NCI-H748 (cell line): ENCODE measurements at regions not wholly inside any gene's neighbourhood (a gene's known extent, or its start where the extent isn't known, plus 50 kb on each side); places are given as distances from the start of the nearest gene placed in this dataset.

Source experiments
- DNase-seq: peaks from one replicate; lab custom pipeline; 2025; ENCODE audit not compliant: unreplicated experiment; lab: John Stamatoyannopoulos, UW

DNA sequence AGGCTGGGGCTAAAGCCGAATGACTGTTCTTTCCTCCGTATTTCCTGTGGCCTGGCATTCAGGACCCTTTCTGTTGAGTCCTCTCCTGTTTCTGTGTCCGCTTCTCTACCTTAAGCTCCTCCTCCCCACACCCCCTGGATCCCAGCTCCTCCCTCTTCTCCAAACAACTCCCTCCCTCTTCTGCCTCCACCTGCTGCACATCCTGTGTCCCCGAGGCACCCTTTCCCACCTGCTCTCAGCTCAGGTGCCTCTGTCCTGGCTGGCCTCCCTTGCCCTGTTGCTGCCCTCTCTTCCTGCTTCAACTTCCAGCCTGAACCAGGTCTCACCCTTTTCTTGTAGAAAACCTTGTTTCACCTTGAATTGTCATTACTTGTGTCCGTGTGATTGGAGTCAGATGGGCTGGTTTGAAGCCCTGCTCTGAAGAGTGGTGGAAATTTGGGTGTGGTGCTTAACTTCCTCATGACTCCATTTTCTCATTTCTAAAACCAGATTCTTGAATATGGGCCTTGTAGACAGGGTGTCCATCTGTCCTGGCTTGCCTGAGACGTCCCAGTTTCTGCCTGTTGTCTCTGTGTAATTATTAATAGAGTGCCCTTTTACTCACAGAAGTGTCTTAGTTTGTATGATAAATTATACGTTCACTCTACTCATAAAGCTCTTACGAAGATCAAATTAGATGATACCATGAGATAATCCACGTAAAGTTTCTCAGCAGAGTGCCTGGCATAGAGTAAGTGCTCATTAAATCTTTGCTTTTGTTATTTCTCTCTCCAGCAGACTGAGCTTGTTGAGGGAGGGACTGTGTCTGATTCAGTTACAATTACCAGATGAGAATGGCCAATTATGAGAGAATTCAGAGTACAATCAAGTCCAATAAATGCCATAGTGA, 58.9 kb upstream of the TRABD2B start:
- peak; percentile 78 for DNase-seq

DNA sequence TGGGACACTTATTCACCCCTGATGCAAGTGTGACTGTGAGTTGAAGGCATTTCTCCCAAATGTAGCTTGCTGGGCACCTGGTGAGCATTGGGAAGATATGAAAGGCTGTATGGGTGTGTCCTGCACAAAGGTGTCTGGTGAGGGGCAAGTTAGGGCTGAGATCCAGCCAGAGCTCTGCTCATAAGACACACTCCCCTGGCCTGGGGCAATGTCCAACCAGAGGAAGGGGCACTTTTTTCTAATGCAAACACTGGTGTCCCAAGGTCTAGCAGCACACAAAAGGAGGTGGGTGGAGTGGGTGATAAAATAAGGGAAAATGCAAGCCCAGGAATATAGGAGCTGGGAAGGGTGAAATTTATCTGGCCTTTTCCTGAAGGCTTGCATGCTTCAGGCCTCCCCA, 57.0 kb upstream of the TRABD2B start:
- no peak for DNase-seq

- no peak for DNase-seq
Observed at GRCh38 chr1:48052923-48053291, 55.7 kb upstream of the TRABD2B start.

- DNase-seq = no peak
Observed at GRCh38 chr1:48051466-48052126, 54.4 kb upstream of the TRABD2B start.

DNA sequence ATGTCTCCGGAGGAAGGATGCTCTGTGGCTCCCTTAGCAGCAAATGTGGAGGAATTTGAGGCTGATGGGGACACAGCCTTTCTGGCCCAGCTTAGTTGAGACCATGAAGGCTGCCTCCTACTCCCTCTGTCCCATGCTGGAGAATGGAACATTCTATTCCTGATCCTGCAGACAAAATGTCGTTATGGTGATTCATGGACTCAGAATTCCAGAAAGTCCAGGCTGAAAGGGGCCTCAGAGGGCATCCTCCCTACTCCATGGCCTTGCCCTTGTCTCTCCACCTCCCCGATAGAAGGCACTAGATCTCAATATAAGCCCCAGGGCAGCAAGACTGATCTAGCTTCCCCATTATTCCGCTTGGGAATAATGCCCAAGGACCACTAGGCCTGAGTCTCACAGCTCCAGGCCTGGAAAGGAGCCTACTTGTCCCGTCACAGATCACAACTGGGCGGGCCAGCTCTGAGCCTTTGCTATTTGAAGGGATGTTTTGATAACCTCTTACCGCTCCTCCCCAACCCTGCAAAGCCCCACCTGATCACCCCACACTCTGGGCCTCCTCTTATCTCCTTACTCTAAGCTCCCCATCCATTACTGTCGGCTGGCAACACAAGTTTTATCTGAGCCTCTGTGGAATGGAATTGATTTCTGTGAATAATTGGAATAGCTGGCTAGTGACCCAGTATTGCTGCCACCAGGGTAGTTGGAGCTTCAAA, 52.8 kb upstream of the TRABD2B start:
- DNase-seq = no peak

DNA sequence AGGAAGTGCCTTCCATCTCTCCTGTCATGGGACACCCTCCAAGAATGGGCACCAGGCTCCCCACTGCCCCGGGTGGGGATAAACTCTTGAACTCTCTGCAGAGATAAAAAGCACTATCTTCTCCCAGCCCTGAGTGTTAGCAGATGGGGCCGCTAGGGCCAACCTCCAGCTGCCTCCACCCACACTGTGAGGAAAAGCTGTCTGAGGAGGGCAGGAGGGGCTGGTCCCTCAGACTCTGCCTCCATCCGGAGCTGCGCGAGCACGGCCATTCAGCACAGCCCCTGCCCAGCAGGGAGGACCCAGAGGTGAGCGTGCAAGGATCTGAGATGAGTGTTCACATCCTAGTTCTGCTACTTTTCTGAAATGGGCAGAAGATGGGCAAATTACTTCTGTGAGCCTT, 51.8 kb upstream of the TRABD2B start:
- no peak for DNase-seq

GRCh38 chr1:48048064-48048463, 50.9 kb upstream of the TRABD2B start:
- DNase-seq = no peak

DNA sequence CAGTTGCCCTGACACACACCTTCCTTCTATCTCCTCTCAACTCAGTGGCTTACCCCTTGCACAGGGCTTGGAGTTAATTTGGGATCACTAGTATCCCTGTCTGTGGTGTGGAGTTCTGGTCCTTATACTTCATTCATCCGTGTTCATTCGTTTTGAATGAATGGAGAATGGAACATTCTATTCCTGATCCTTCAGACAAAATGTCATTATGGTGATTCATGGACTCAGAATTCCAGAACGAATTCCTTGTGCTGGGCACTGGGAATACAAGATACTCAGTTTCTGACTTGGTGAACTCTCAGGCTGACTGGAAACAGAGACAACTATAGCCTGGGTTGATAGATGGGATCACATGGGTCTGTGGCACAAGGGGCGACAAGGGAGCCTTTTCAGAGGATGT, 49.9 kb upstream of the TRABD2B start:
- DNase-seq = no peak
